GM13977 (cell line): ENCODE measurements at regions not wholly inside any gene's neighbourhood (a gene's known extent, or its start where the extent isn't known, plus 50 kb on each side); places are given as distances from the start of the nearest gene placed in this dataset.
A peak's percentile ranks its signal among the peaks of the same experiment; 100 is the strongest.
"Not testable (repeated sequence)": the region's sequence is repeated elsewhere in the genome, so short reads cannot be mapped to it uniquely, and the experiment has no call there.

Source experiments
- DNase-seq: peaks from one replicate; pipeline ENCODE4 v3.0.0; 2012; ENCODE audit warnings: low spot score
- in situ Hi-C: fragments of 300-500 bp; cut with MboI; formaldehyde crosslinking; loops from one replicate; pipeline ENCODE4 v1.12.0; 2022; ENCODE audit warnings: low sequenced_read_pairs, low pct_unique_long_range_greater_than_20kb, mixed read lengths, inconsistent platforms; ENCODE audit not compliant: unreplicated experiment
- TF ChIP-seq, protein P1 (sequence below): IDR thresholded peaks from 2 replicates; pipeline ENCODE4 v1.5.1; 2012; ENCODE audit warnings: mild to moderate bottlenecking, control low read depth; ENCODE audit not compliant: insufficient read depth; ENCODE audit errors: extremely low read depth, missing control alignments

DNA sequence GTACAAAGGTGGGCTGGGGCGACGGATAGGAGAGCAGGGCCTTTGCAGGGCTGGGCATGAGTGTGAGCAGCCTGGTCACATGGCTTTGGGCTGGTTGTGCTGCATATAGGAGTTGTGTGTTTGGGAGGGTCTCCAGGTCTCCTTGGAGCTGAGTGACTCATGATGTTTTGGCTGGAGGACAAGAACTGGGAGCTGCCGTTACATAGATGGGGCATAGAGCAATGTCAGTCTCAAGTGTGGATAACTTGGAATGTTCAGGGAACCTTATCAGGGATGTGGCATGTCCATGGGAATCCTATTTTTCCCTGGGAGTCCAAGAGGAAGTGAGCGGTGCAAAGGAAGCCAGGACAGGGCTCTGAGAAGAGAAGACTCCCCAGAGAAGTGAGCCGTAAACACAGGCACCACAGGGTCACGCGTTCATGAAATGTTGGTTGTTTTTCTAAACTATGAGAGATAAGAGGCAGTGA is 136.4 kb upstream of the KCNE2 start:
- TF ChIP-seq, protein P1, sequence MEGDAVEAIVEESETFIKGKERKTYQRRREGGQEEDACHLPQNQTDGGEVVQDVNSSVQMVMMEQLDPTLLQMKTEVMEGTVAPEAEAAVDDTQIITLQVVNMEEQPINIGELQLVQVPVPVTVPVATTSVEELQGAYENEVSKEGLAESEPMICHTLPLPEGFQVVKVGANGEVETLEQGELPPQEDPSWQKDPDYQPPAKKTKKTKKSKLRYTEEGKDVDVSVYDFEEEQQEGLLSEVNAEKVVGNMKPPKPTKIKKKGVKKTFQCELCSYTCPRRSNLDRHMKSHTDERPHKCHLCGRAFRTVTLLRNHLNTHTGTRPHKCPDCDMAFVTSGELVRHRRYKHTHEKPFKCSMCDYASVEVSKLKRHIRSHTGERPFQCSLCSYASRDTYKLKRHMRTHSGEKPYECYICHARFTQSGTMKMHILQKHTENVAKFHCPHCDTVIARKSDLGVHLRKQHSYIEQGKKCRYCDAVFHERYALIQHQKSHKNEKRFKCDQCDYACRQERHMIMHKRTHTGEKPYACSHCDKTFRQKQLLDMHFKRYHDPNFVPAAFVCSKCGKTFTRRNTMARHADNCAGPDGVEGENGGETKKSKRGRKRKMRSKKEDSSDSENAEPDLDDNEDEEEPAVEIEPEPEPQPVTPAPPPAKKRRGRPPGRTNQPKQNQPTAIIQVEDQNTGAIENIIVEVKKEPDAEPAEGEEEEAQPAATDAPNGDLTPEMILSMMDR: no peak
- in situ Hi-C loops: no loop called here
- no peak for DNase-seq

DNA sequence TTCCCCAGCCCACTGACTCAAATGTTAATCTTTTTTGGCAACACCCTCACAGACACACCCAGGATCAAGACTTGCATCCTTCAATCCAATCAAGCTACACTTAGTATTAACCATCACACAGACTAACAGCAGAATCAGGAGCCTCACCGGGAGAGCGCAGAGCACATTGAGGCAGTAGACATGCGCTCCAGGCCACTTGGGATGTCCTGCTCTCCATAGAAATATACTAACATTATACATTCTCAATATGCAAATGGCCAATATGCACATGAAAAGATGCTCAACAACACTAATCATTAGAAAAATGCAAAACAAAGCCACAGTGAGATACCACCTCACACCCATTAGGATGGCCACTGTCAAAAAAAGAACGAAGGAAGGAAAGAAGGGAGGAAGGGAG is 135.0 kb upstream of the KCNE2 start:
- in situ Hi-C loops: no loop called here
- no peak for DNase-seq
- TF ChIP-seq, protein P1: no peak

DNA sequence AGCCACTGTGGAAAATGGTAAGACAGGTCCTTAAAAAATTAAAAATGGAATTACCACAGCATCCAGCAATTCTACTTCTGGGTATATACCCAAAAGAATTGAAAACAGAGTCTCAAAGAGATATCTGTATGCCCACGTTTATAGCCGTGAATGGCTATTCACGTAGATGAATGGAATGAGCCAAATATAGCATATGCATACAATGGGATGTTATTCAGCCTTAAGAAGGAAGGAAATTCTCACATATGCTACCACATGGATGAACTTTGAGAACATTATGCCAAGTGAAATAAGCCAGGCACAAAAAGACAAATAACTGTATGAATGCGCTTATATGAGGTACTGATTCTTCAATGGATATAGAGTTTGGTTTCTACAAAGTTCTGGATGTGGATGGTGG is 134.5 kb upstream of the KCNE2 start:
- in situ Hi-C loops: no loop called here
- DNase-seq: no peak
- TF ChIP-seq, protein P1: no peak

DNA sequence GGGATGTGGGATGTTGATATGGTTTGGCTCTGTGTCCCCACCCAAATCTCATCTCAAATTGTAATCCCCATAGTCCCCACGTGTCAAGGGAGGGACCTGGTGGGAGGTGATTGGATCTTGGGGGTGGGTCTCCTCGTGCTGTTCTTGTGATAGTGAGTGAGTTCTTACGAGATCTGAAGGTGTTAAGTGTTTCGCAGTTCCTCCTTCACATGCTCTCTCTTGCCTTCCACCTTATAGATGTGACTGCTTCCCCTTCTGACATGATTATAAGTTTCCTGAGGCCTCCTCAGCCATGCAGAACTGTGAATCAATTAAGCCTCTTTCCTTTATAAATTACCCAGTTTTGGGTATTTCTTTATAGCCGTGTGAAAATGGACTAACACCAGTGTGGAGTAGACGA is 130.1 kb upstream of the KCNE2 start:
- DNase-seq, in situ Hi-C loops: not testable (repeated sequence)

DNA sequence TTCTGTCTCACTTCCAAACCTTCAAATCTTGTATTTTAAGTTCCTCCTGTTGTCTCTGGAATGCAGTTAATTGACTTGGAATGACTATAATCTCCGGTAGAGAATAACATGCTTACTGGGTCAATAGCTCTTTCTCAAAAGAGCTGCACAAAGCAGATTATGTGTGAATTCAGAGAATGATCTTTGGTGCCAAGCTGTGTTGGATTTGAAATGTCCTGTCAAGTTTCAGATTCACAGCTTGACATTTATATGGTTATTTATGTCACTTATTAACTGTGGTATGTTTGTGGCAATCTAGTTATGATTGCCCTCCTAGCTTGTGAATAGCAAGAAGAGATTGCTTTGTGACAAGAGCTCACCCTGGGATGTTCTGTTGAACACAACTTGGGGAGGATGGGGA is 128.3 kb upstream of the KCNE2 start:
- TF ChIP-seq, protein P1: no peak
- in situ Hi-C loops: no loop called here
- DNase-seq: no peak

DNA sequence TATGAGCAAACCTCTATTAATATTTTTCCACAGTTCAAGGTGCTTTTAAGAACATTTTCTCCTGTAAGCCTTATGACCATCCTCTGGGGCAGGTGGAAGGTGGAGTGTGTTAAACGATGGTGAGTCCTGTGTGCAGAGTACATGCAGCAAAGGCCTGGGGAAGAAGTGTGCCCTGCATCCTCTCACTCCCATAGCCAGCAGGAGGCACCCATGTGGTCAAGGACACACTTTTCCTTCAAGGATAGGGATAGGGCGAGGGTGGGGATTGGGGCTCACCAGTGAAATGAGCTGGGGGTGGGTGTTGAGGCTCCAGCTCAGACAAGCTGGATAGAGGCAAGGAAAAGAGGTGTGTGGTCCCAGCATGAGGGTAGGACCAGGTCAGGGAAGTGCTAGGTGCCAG is 120.8 kb upstream of the KCNE2 start:
- in situ Hi-C loops: no loop called here
- TF ChIP-seq, protein P1: no peak
- no peak for DNase-seq

DNA sequence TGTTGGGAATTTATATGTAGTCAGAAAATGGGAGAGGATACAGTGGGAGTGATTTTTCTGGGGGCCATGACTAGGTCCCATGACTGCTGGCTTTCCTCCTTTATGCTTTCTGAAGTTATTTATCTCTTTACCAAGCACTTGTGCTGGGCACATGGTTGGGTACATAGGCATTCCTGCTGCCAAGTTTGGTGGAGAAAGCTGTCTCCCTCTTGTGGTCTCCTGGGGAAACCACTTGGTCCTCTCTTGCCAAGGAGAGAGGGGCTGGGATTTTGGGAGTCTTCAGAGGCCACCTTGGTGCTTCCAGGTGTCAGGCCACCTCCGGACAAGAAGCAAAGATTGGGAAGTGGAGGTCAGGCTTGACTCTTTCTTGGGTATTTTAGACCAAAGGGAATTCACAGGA is 120.2 kb upstream of the KCNE2 start:
- in situ Hi-C loops: no loop called here
- TF ChIP-seq, protein P1: peak; percentile 47
- no peak for DNase-seq
